ENCODE measurements at regions not wholly inside any gene's neighbourhood (a gene's known extent, or its start where the extent isn't known, plus 50 kb on each side); places are given as distances from the start of the nearest gene placed in this dataset.
A peak's percentile ranks its signal among the peaks of the same experiment; 100 is the strongest.

- 70 to 72% methylated on average over 8 of the region's 8 CpGs for WGBS, 2 donors
- no peak for DNase-seq
Observed at GRCh38 chr17:418421-418751, 65.8 kb upstream of the RPH3AL start.

GRCh38 chr17:417691-418420 lies 65.2 kb upstream of the RPH3AL start:
- TF ChIP-seq CTCF (IDR thresholded peaks at IDR 0.05) (no peak), POLR2A (IDR thresholded peaks at IDR 0.05) (no peak)
- Histone ChIP-seq H3K4me3 (no peak overlapping the region), H3K4me1 (no peaks in the 10 kb centered on the region), H3K27me3 (peaks cover 0 to 8% (median 0%) of the 10 kb centered on the region in 4 donors), H3K27ac (no peak overlapping the region), H3K9me3 (no peaks in the 10 kb centered on the region), H3K36me3 (peaks cover 0 to 19% (median 0%) of the 10 kb centered on the region in 3 donors)
- intact Hi-C loops (cut with DNase I): no loop called here
- 83 to 86% methylated on average over 15 of the region's 16 CpGs for WGBS, 2 donors
- DNase-seq: no peak

More at GRCh38 chr17:418421-418751, 65.8 kb upstream of the RPH3AL start:
- no peak for TF ChIP-seq CTCF (IDR thresholded peaks at IDR 0.05)
- TF ChIP-seq POLR2A (IDR thresholded peaks at IDR 0.05): no peak
- intact Hi-C loops (cut with DNase I): no loop called here
- Histone ChIP-seq H3K4me1 (no peaks in the 10 kb centered on the region), H3K27me3 (peaks cover 0 to 8% (median 0%) of the 10 kb centered on the region in 4 donors), H3K4me3 (no peak overlapping the region), H3K27ac (no peak overlapping the region), H3K36me3 (peaks cover 0 to 16% (median 0%) of the 10 kb centered on the region in 3 donors), H3K9me3 (no peaks in the 10 kb centered on the region)

- Histone ChIP-seq H3K9me3 (no peaks in the 10 kb centered on the region), H3K4me3 (peak overlapping the region in 2 of 4 donors; percentile 12 to 50), H3K36me3 (peaks cover 0 to 19% (median 0%) of the 10 kb centered on the region in 3 donors), H3K27ac (peak overlapping the region in 3 of 4 donors; percentile 19 to 60 (median 52)), H3K4me1 (peaks cover 0 to 12% (median 6%) of the 10 kb centered on the region in 3 donors), H3K27me3 (no peaks in the 10 kb centered on the region)
- intact Hi-C loops (cut with DNase I): no loop called here
- 56 to 61% methylated on average over 18 to 19 of the region's 23 CpGs for WGBS, 2 donors
- TF ChIP-seq POLR2A (IDR thresholded peaks at IDR 0.05) (peak in 1 of 4 donors; percentile 33), CTCF (IDR thresholded peaks at IDR 0.05) (no peak)
- DNase-seq: no peak
Observed at GRCh38 chr17:416293-417206, 63.9 kb upstream of the RPH3AL start.

GRCh38 chr17:413706-414380 lies 61.2 kb upstream of the RPH3AL start:
- peaks cover 6 to 33% (median 19%) of the 10 kb centered on the region in 3 donors for H3K4me1 ChIP-seq
- H3K4me3 ChIP-seq: peak overlapping the region in 1 of 4 donors; percentile 4
- TF ChIP-seq POLR2A (IDR thresholded peaks at IDR 0.05): no peak
- TF ChIP-seq CTCF (IDR thresholded peaks at IDR 0.05): no peak
- no peak for DNase-seq
- WGBS, 2 donors: 63 to 80% methylated on average over 12 to 16 of the region's 25 CpGs
- H3K36me3 ChIP-seq: peaks cover 0 to 19% (median 0%) of the 10 kb centered on the region in 3 donors
- H3K27ac ChIP-seq: peak overlapping the region in 1 of 4 donors; percentile 5
- no peaks in the 10 kb centered on the region for H3K27me3 ChIP-seq
- intact Hi-C loops (cut with DNase I): no loop called here
- no peaks in the 10 kb centered on the region for H3K9me3 ChIP-seq
